Right kidney (tissue), 1 donor: ENCODE measurements at regions not wholly inside any gene's neighbourhood (a gene's known extent, or its start where the extent isn't known, plus 50 kb on each side); places are given as distances from the start of the nearest gene placed in this dataset.
"Not testable (repeated sequence)": the region's sequence is repeated elsewhere in the genome, so short reads cannot be mapped to it uniquely, and the experiment has no call there.

ENCODE experiments used
- DNase-seq: peaks from one replicate; pipeline ENCODE4 v3.0.0-alpha.2; 2016

- no peak for DNase-seq
Measured at GRCh38 chr3:44146073-44146472, 95.6 kb upstream of the TOPAZ1 start.

DNA sequence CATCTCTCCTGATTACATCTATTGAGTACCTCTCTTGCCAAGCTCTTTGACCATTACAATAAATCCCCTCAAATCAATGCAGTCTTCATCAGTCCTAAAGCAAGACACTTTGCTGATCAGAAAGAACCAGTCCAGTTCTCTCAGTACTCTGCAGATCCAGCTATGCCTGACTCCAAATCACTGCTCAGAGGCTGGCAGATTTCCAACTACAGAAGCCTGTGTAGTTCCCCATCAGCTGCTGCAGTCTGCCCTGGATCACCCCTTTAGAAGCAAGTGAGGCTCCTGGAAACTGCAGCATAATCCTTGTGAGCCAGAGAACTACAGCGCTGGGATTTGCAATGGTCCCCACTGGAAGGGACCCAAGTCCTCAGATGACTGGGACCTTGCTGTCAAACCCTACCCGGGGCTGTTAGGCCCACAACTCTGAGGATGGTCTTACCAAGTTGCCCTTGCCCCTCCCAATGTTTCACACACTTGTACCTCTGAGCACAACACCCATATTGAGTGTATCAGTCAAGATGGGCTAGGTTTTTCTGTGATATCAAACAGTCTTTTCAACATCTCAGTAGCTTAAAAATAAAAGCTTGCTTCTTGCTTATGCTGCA lies 81.9 kb upstream of the TOPAZ1 start:
- no peak for DNase-seq

- DNase-seq, result no peak
Measured at GRCh38 chr3:44160818-44161217, 80.9 kb upstream of the TOPAZ1 start.

GRCh38 chr3:44171891-44172290 lies 69.8 kb upstream of the TOPAZ1 start:
- no peak for DNase-seq

- DNase-seq, result not testable (repeated sequence)
Measured at GRCh38 chr3:44172701-44173100, 69.0 kb upstream of the TOPAZ1 start.

DNA sequence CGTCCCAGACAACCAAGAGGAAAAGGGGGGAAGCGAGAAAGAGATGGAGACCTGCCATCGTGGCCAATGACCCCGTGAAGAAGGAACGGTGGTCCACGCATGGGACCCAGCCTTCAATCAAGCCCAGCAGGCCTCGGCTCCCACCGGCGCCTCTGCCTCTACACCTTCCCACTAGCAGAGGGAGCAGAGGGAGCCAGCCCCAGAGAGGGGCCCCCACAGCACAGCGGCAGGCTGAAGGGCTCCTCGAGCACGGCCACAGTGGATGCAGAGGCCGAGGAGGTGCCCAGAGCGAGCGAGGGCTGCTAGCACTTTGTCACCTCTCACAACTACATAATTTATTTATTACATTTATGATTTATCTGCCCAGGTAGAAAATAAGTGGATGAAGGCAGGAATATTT lies 68.4 kb upstream of the TOPAZ1 start:
- DNase-seq, result no peak

DNA sequence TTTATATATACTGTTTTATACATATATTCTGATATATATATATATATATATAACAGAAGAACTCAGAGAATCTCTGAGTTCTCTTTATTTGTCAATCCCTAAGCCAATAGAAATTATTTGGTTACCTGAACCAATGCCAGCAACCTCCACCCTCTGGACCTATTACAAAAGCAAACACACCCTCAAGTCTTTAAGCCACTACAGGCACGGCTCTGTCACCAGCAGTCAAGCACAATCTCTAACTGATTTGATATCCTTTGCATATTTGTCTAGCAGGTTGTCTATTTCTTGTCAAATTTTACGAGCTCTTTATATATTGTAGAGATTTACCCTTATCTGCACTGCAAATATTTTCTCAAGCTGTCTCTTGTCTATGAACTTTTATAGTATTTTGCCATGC lies 66.6 kb upstream of the TOPAZ1 start:
- DNase-seq, result no peak

- no peak for DNase-seq
Measured at GRCh38 chr3:44179246-44179645, 62.4 kb upstream of the TOPAZ1 start.

GRCh38 chr3:44184319-44184953 lies 57.2 kb upstream of the TOPAZ1 start:
- no peak for DNase-seq

DNA sequence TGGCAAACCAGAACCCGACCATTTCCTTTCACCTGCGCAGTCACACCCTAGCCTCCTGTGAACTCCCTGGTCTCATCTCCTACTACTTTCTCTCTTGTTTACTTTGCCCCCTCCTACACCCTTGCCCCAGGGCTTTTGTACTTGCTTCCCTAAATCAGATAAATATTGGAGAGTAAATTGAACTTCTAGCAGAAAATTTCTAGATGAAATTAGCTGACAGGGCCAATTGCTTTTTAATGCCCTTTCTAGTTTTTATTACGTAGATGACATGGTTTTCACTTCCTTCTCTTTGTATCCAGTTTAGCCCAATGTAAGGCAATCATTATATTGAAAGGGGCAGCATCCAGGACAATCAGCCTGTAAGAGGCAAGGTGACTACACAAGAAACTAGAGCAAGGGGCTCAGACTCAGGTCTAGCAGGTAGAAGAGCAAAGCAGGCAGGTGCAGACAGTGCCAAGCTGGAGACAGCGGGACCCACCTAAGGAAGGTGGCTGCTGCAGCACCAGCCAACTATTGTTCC lies 56.2 kb upstream of the TOPAZ1 start:
- DNase-seq, result no peak

- DNase-seq, result no peak
Measured at GRCh38 chr3:44186111-44186672, 55.5 kb upstream of the TOPAZ1 start.

DNA sequence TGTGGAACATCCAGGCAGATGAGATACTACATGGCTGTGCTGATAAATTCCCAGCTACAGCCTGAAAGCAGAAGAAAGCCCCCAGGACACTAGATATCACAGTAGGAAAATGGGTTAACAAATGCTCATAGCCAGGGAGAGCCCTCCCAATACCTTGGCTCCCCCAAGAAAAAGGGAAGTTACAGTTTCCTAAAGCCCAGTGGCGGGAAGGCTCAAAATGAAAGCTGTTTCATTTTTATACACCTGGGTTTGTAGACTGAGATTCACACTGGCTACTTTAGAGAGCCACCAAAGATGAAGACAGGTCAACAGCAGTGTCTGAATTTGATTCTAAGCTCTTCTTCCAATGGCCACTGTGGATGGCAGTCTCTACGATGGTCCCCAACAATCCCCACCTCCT lies 55.0 kb upstream of the TOPAZ1 start:
- DNase-seq, result no peak
